Stimulated activated CD8-positive, alpha-beta memory T cell treated with anti-CD3 and anti-CD28 coated beads, Interleukin-15, amount 100 ng/mL, for 4 hours (primary cell): ENCODE measurements at regions not wholly inside any gene's neighbourhood (a gene's known extent, or its start where the extent isn't known, plus 50 kb on each side); places are given as distances from the start of the nearest gene placed in this dataset.
"Not testable (repeated sequence)": the region's sequence is repeated elsewhere in the genome, so short reads cannot be mapped to it uniquely, and the experiment has no call there.

Experiments
- DNase-seq, 2 donors: peaks; one replicate each; pipeline ENCODE4 v3.0.0-alpha.2; 2020; ENCODE audit warnings: low read depth in 2 of 2

DNA sequence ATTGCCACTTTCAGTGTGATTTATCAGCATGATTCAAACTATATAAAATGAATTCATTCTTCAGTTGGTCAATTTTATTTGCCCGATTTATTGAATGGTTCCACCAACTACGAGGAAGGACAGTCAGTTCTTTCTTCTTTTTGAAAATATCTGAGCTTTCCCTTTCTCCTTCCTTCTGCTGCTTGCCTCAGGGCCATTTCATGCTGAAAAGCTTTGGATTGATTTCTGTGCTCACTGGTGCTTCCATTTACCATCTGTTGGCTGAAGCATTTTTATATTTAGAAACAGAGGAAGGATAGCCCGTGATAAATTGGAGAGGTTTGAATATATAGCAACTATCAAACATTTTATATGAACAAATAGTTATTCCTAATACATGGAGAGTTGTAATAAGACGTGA is 68.9 kb upstream of the ADAMTS5 start:
- DNase-seq, result no peak

DNA sequence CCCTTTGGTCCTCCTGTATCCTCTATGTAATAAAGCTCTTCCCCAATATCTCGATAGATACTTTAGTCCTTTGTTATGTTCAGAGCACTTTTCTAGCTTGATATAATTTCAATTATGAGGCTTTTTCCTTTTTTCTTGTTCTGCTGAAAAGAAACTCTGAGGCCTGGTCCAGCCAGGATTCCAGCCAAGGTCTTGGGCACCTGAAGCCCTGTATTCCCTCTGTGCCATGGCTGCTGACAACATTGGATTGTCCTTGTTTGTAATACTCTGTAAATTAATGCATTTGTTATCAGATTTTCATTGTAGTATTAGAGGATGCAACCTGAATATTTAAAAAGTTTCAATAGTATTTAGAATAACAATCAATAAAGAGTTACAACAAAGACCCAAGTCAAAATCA is 67.9 kb upstream of the ADAMTS5 start:
- no peak for DNase-seq

DNA sequence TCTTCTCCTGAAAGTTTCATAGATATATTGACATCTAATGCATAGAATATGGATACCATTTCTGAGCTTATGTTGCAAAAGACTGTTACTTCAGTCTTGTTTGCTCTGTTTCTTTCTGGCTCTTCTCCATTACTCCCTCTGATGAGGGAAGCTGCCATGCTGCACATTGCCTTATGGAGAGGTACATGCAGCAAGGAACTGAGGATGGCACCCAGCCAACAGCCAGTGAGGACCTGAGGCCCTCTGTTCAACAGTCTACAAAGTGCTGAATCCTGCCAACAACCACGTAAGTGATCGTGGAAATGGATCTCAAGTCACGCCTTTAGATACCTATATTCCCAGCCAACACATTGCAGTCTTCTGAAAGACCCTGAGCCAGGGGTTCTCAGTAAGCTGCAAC is 66.6 kb upstream of the ADAMTS5 start:
- no peak for DNase-seq

DNA sequence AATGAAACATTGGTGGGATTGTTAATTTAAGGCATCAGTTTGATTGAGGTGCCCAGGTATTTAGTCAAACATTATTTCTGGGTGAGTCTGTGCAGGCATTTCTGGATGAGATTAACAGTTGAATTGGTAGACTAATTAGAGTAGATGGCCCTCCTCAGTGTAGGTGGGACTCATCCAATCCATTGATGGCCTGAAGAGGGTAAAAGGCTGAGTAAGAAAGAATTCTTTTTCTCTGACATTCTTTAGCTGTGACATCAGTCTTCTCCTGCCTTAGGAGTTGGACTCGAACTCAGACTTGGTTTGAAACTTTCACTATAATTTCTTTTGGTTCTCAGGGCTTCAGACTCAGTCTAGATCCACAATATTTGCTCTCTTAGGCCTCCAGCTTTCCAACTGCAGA is 59.6 kb upstream of the ADAMTS5 start:
- no peak for DNase-seq

DNA sequence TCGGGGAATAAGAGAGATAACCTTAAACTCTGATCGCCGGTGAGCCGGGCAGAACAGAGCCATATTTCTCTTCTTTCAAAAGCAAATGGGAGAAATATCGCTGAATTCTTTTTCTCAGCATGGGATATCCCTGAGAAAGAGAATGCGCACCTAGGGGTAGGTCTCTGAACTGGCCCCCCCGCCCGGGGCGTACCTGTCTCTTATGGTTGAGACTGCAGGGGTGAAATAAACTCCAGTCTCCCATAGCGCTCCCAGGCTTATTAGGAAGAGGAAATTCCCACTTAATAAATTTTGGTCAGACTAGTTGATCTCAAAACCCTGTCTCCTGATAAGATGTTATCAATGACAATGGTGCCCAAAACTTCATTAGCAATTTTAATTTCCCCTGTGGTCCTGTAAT is 58.8 kb upstream of the ADAMTS5 start:
- not testable (repeated sequence) for DNase-seq

DNA sequence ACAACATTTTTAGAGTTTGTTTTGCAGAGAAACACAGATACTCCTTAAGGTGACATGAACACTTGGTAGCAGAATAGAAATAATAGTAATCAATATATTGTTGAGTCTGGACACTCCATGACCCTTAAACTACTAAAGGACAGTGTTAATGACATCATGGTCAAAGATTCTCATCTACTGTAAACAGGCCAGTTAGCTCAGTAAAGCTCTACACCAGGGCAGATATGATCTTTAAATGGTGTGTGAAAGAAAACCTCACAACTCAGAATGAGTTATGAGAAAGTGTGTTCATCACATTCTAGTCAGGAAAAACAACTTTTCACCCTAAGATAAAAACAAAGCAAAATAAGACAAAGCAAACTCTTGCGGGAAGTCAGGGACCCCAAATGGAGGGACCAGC is 58.1 kb upstream of the ADAMTS5 start:
- DNase-seq, result no peak

DNA sequence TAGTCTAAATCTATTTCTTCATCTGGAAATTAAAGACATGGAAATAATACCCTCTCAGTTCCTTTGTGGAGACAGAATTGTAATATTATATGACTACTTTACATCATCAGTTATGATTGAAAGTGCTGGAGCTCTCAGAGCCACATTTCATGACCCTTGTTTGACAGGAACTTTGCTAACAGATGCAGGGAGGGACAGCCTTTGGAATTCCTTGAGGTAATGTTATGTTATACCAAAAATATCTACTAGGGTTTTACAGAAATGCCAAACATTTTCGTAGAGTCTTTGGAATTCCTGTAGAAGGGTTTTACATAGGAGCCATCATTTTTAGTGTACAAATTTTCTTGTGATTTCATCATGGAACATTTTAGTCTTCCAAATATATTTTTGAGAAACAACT is 57.4 kb upstream of the ADAMTS5 start:
- no peak for DNase-seq

DNA sequence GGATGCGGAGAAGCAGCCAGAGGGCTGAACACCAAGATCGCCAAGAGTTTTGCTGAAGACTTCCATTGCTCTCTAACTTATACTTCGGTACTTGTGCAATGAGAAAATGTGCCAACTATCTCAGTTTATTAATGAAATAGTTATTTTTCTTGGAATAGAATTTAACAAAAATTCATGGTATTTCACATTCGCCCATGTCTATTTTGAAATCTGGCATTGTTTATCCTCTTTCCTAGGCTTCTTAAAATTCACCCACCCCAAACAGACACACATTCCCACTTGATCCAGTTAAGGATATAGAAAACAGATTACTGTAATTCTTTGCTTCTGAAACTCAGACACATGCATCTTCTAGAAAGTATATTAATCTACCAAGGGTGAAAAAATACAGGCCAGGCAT is 56.3 kb upstream of the ADAMTS5 start:
- DNase-seq, result no peak

DNA sequence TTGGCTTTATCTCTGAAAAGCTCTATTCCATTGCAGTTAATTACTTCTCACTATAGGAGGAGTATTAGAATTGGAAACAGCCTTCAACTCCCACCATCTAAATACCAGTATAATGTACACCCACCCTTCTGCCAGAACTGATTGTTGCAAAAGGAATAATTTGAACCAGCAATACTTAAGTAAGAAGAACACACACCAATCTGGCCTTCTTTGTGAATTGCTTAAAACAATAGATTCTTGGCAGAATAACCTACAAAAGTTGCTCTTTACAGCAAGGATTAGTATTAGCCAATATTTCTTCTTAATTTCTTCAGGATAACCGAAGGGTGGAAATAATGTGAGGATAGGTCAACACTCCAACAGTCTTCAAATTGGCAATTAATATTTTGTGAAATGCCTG is 54.9 kb upstream of the ADAMTS5 start:
- DNase-seq, result no peak

DNA sequence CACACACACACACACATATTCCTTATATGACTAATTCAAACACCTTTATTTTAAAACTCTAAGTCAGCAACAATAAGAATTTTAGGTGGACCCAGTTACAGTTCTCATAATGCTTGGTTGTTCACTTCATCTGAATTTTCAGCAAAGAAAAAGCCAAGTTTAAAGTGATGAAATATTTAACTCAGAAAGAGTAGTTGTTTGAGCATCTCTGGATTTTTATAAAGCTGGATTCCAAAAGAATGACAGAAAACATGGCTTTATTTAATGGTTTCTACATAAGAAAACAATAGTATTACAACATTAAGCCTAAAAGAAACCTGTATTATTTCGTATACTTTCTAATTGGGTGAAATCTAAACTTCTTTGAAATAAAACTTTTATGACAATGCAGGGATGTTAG is 54.2 kb upstream of the ADAMTS5 start:
- DNase-seq, result no peak

DNA sequence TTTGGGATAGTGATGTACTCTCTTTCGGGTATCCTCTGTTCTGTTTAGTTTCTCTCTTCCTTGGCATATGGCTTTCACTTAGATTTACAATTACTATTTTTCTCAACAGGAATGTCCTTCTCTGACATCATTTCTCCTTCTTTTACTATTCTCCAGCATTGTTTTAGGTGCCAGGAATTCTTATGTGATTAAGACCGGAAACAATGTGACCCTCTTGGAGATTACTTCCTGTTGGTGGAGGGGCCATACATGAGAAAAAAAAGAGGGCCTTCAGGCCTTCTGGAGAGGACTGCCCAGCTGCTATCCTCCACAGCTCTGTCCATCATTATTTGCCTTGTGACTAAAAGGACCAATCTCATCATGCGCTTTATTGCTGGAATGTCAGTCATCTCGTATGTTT is 50.4 kb upstream of the ADAMTS5 start:
- no peak for DNase-seq
